ENCODE measurements at regions not wholly inside any gene's neighbourhood (a gene's known extent, or its start where the extent isn't known, plus 50 kb on each side); places are given as distances from the start of the nearest gene placed in this dataset.

DNA sequence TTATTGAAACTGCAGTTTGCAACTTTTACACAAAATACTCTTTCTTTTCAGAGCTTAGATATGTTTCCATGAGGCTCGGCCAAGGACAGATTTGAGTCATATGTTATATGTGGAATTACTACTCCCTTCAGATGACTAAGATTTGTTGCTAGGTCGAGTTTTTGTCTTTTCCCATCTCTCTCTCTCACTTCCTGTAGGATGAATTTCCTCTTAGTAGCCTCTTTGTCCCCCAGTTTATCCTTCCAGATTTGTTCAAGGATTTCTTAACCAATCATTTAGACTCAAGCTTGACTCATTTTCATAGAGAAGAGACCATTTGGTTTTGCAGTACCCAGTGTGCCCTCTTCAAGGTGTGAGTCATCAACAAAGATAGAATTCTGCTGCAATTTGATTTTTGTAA lies 209.2 kb downstream of the GLUD2 start:
- TF ChIP-seq BHLHE40 (IDR thresholded peaks at IDR 0.05; ENCODE audit: borderline replicate concordance in 1 of 2, low read depth in 2 of 2, low read length in 1 of 2): no peak
- TF ChIP-seq, protein P1, sequence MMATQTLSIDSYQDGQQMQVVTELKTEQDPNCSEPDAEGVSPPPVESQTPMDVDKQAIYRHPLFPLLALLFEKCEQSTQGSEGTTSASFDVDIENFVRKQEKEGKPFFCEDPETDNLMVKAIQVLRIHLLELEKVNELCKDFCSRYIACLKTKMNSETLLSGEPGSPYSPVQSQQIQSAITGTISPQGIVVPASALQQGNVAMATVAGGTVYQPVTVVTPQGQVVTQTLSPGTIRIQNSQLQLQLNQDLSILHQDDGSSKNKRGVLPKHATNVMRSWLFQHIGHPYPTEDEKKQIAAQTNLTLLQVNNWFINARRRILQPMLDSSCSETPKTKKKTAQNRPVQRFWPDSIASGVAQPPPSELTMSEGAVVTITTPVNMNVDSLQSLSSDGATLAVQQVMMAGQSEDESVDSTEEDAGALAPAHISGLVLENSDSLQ (IDR thresholded peaks at IDR 0.05): no peak
- no peak for TF ChIP-seq REST (IDR thresholded peaks at IDR 0.05; ENCODE audit: low read depth, low read length)
- TF ChIP-seq, protein P2, sequence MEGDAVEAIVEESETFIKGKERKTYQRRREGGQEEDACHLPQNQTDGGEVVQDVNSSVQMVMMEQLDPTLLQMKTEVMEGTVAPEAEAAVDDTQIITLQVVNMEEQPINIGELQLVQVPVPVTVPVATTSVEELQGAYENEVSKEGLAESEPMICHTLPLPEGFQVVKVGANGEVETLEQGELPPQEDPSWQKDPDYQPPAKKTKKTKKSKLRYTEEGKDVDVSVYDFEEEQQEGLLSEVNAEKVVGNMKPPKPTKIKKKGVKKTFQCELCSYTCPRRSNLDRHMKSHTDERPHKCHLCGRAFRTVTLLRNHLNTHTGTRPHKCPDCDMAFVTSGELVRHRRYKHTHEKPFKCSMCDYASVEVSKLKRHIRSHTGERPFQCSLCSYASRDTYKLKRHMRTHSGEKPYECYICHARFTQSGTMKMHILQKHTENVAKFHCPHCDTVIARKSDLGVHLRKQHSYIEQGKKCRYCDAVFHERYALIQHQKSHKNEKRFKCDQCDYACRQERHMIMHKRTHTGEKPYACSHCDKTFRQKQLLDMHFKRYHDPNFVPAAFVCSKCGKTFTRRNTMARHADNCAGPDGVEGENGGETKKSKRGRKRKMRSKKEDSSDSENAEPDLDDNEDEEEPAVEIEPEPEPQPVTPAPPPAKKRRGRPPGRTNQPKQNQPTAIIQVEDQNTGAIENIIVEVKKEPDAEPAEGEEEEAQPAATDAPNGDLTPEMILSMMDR (IDR thresholded peaks at IDR 0.05 in 2 of 3, conservative IDR thresholded peaks at IDR 0.05 in 1 of 3; ENCODE audit: control insufficient read depth in 2 of 3, extremely low read depth in 1 of 3, insufficient read depth in 1 of 3, low read depth in 3 of 3, low read length in 3 of 3): no peak
- TF ChIP-seq NFIC (IDR thresholded peaks at IDR 0.05; ENCODE audit: low read depth, low read length): no peak
- TF ChIP-seq ATF3 (IDR thresholded peaks at IDR 0.05; ENCODE audit: borderline replicate concordance, extremely low read depth, low read depth, low read length): no peak
- TF ChIP-seq RFX5 (IDR thresholded peaks at IDR 0.05; ENCODE audit: low read depth, low read length): no peak

Data from GM12878 (cell line).